A549 (cell line): ENCODE measurements at regions not wholly inside any gene's neighbourhood (a gene's known extent, or its start where the extent isn't known, plus 50 kb on each side); places are given as distances from the start of the nearest gene placed in this dataset.

Experiments used
- ATAC-seq, 2 experiments: fragments of 200-7000 bp in 1 of 2; fragments of >200 bp in 1 of 2; cut with Nextera tagmentation in 1 of 2; cut with Tn5 transposase in 1 of 2; 3 replicates each; pipeline versions ENCODE4 v1.8.0 to v1.9.1; 2018 to 2020; ENCODE audit warnings: mild to moderate bottlenecking in 1 of 2, moderate library complexity in 1 of 2
- CTCF ChIA-PET: fragments of 300-600 bp; sonication (Branson Sonifier 250); formaldehyde crosslinking; extraction: SDS; loops from one replicate; lab custom pipeline; 2021; ENCODE audit warnings: antibody characterized with exemption, inconsistent platforms; lab: Yijun Ruan, JAX
- POLR2A ChIA-PET: fragments of 350-600 bp; formaldehyde crosslinking; extraction: SDS; loops from one replicate; lab custom pipeline; 2021; ENCODE audit warnings: antibody characterized with exemption, inconsistent platforms; lab: Yijun Ruan, JAX
- DNase-seq, 2 experiments: peaks; one replicate each; pipeline versions ENCODE4 v3.0.0 to v3.0.0-alpha.2; 2011 to 2016; ENCODE audit warnings: low read depth in 1 of 2, low spot score in 1 of 2
- FAIRE-seq: peaks from 2 replicates; lab custom pipeline; 2011; peaks lifted over from hg19 to GRCh38; lab: Jason Lieb, UNC
- H3K27ac ChIP-seq, 2 experiments: fragments of >200 bp; sonication (Bioruptor Twin); formaldehyde crosslinking; 3 replicates each; pipeline ENCODE4 v1.5.1; 2016 to 2017
- H3K4me1 ChIP-seq: fragments of >200 bp; sonication (Bioruptor Twin); formaldehyde crosslinking; 3 replicates; pipeline ENCODE4 v1.6.1; 2016
- H3K4me2 ChIP-seq: fragments of >200 bp; sonication (Bioruptor Twin); formaldehyde crosslinking; 3 replicates; pipeline ENCODE4 v1.6.1; 2016
- H3K4me3 ChIP-seq: fragments of >200 bp; sonication (Bioruptor Twin); formaldehyde crosslinking; 3 replicates; pipeline ENCODE4 v1.5.1; 2016
- H3K9me3 ChIP-seq: fragments of >200 bp; sonication (Bioruptor Twin); formaldehyde crosslinking; 3 replicates; pipeline ENCODE4 v1.6.1; 2016
- BHLHE40 ChIP-seq: IDR thresholded peaks from 2 replicates; pipeline ENCODE4 v1.6.1; 2012; ENCODE audit warnings: low read depth, low read length, inconsistent platforms
- CHD4 ChIP-seq: fragments of 200-600 bp; sonication (generic); IDR thresholded peaks from 2 replicates; pipeline ENCODE4 v1.6.1; 2016; ENCODE audit warnings: antibody characterized with exemption, mild to moderate bottlenecking, borderline replicate concordance
- CTCF ChIP-seq: fragments of >200 bp; sonication (Bioruptor Twin); formaldehyde crosslinking; IDR thresholded peaks from 3 replicates; pipeline ENCODE4 v1.5.1; 2016
- EHF ChIP-seq: fragments of 250-450 bp; sonication (Bioruptor Pico); IDR thresholded peaks from 2 replicates; pipeline ENCODE4 v1.5.0; 2020; ENCODE audit warnings: mild to moderate bottlenecking
- EP300 ChIP-seq, 2 experiments: fragments of >200 bp; sonication (Bioruptor Twin); formaldehyde crosslinking; IDR thresholded peaks; 2 replicates in 1 of 2; 3 replicates in 1 of 2; pipeline ENCODE4 v1.6.1; 2016 to 2017
- ESRRA ChIP-seq: fragments of 150-350 bp; IDR thresholded peaks from 2 replicates; pipeline ENCODE4 v1.6.1; 2014; ENCODE audit warnings: mild to moderate bottlenecking, low read length, borderline replicate concordance
- FOSL2 ChIP-seq, 2 experiments: fragments of 450-650 bp in 1 of 2; fragments of >200 bp in 1 of 2; sonication (Bioruptor Twin) in 1 of 2; formaldehyde crosslinking; IDR thresholded peaks; 2 replicates each; pipeline versions ENCODE4 v1.5.0 to v1.6.1; 2016 to 2020; ENCODE audit warnings: mild to moderate bottlenecking in 1 of 2, moderate library complexity in 1 of 2
- FOXS1 ChIP-seq: fragments of 250-450 bp; sonication (Bioruptor Pico); IDR thresholded peaks from 2 replicates; pipeline ENCODE4 v1.5.0; 2020; ENCODE audit warnings: mild to moderate bottlenecking, moderate library complexity
- GATA3 ChIP-seq: IDR thresholded peaks from 2 replicates; pipeline ENCODE4 v1.6.1; 2012; ENCODE audit warnings: borderline replicate concordance
- HDAC2 ChIP-seq: fragments of 200-600 bp; sonication (generic); IDR thresholded peaks from 2 replicates; pipeline ENCODE4 v1.6.1; 2016
- HEYL ChIP-seq: fragments of 250-450 bp; sonication (Bioruptor Pico); IDR thresholded peaks from 2 replicates; pipeline ENCODE4 v1.8.0; 2021; ENCODE audit warnings: mild to moderate bottlenecking, moderate library complexity
- HOXA7 ChIP-seq: fragments of 250-450 bp; sonication (Bioruptor Pico); IDR thresholded peaks from 2 replicates; pipeline ENCODE4 v1.5.0; 2020; ENCODE audit warnings: mild to moderate bottlenecking, moderate library complexity
- JUNB ChIP-seq: fragments of >200 bp; sonication (Bioruptor Twin); formaldehyde crosslinking; IDR thresholded peaks from 2 replicates; pipeline ENCODE4 v1.6.1; 2016
- KDM1A ChIP-seq: fragments of 200-600 bp; sonication (generic); IDR thresholded peaks from 2 replicates; pipeline ENCODE4 v1.6.1; 2016; ENCODE audit warnings: low read depth, mild to moderate bottlenecking
- MAZ ChIP-seq: fragments of 150-350 bp; IDR thresholded peaks from 2 replicates; pipeline ENCODE4 v1.6.1; 2014; ENCODE audit warnings: antibody characterized with exemption, low read depth, low read length, borderline replicate concordance
- MYC ChIP-seq: IDR thresholded peaks from 2 replicates; pipeline ENCODE4 v1.6.1; 2012; ENCODE audit warnings: mild to moderate bottlenecking, inconsistent platforms, low read length, improper control_type of control experiment, borderline replicate concordance
- NPAS2 ChIP-seq: fragments of 250-450 bp; sonication (Bioruptor Pico); IDR thresholded peaks from 2 replicates; pipeline ENCODE4 v1.8.0; 2022; ENCODE audit warnings: mild to moderate bottlenecking, moderate library complexity, borderline replicate concordance
- PHF8 ChIP-seq: fragments of 200-600 bp; sonication (generic); IDR thresholded peaks from 2 replicates; pipeline ENCODE4 v1.6.1; 2016; ENCODE audit warnings: low read depth, mild to moderate bottlenecking, antibody characterized with exemption, moderate library complexity, borderline replicate concordance
- POLR2A ChIP-seq: IDR thresholded peaks from 2 replicates; pipeline ENCODE4 v1.6.1; 2012; ENCODE audit warnings: mild to moderate bottlenecking, low read length
- RAD21 ChIP-seq, 2 experiments: fragments of >200 bp in 1 of 2; sonication (Bioruptor Twin) in 1 of 2; formaldehyde crosslinking in 1 of 2; IDR thresholded peaks in 1 of 2; conservative IDR thresholded peaks in 1 of 2; 2 replicates in 1 of 2; 3 replicates in 1 of 2; pipeline ENCODE4 v1.6.1; 2012 to 2018; ENCODE audit warnings: inconsistent platforms in 1 of 2
- RARB ChIP-seq: fragments of 250-450 bp; sonication (Bioruptor Pico); IDR thresholded peaks from 2 replicates; pipeline ENCODE4 v1.8.0; 2021; ENCODE audit warnings: mild to moderate bottlenecking, moderate library complexity
- RCOR1 ChIP-seq: fragments of 150-350 bp; IDR thresholded peaks from 2 replicates; pipeline ENCODE4 v1.6.1; 2014; ENCODE audit warnings: antibody characterized with exemption, low read length, low read depth
- REST ChIP-seq: fragments of 200-600 bp; sonication (generic); IDR thresholded peaks from 2 replicates; pipeline ENCODE4 v1.6.1; 2016; ENCODE audit warnings: antibody characterized with exemption, mild to moderate bottlenecking, moderate library complexity
- SMC3 ChIP-seq: fragments of >200 bp; sonication (Bioruptor Twin); formaldehyde crosslinking; IDR thresholded peaks from 3 replicates; pipeline ENCODE4 v1.6.1; 2018; ENCODE audit warnings: inconsistent platforms
- ZC3H11A ChIP-seq: fragments of 450-650 bp; IDR thresholded peaks from 2 replicates; pipeline ENCODE4 v1.6.1; 2014; ENCODE audit warnings: antibody characterized with exemption, mild to moderate bottlenecking
- ZNF302 ChIP-seq: fragments of 250-450 bp; sonication (Bioruptor Pico); IDR thresholded peaks from 2 replicates; pipeline ENCODE4 v1.9.0; 2021; ENCODE audit warnings: inconsistent platforms, mild to moderate bottlenecking, moderate library complexity
- WGBS: methylation state at CpG from one replicate; pipeline ENCODE4 v1.1.6; 2017; ENCODE audit errors: missing lambda C conversion rate; 5-methylcytosine and 5-hydroxymethylcytosine counted together
- TF ChIP-seq, protein P1 (sequence below): IDR thresholded peaks from 2 replicates; pipeline ENCODE4 v1.6.1; 2012

DNA sequence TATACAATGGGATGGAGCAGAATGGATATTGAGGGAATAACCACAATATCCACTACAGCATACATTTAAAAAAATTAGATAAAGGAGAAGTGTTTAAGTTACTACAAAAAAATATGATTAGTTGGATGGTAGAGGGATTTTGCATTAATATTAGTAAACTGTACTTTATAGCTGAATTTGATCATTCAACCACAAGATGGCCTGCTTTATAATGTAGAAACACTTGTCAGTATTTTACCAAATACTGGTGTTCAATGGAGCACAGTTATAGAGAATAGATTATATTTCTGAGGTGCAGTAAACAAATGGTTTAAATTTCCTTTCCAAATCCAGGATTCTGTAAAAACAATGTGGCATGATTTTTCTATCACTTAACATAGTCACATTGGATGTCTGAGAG is 818.8 kb upstream of the CHORDC1 start:
- ChIA-PET CTCF (no interaction called here), POLR2A (no interaction called here)
- no peak overlapping the region for H3K4me3 ChIP-seq
- ATAC-seq = no peak
- H3K27ac ChIP-seq = no peak overlapping the region
- peak; percentile 45; the same call in 2 of the 3 replicates for TF ChIP-seq SMC3
- no peak for TF ChIP-seq ZNF302 (CRISPR knock-in tag)
- TF ChIP-seq EHF (CRISPR knock-in tag) = no peak
- no peak for TF ChIP-seq RARB (CRISPR knock-in tag)
- no peak for TF ChIP-seq FOXS1 (CRISPR knock-in tag)
- TF ChIP-seq RAD21 (conservative IDR thresholded peaks at IDR 0.05 in 1 of 2, IDR thresholded peaks at IDR 0.05 in 1 of 2) = peak; percentile 21 to 34; a peak in 1 of 5 replicates
- TF ChIP-seq HDAC2 = no peak
- 0 out of 3 replicates have a peak, but pooled peaks have one; percentile 26 for TF ChIP-seq CTCF
- DNase-seq = no peak
- no peaks in the 10 kb centered on the region for H3K9me3 ChIP-seq
- no peak overlapping the region for H3K4me2 ChIP-seq
- no peaks in the 10 kb centered on the region for H3K4me1 ChIP-seq
- FAIRE-seq = no peak

DNA sequence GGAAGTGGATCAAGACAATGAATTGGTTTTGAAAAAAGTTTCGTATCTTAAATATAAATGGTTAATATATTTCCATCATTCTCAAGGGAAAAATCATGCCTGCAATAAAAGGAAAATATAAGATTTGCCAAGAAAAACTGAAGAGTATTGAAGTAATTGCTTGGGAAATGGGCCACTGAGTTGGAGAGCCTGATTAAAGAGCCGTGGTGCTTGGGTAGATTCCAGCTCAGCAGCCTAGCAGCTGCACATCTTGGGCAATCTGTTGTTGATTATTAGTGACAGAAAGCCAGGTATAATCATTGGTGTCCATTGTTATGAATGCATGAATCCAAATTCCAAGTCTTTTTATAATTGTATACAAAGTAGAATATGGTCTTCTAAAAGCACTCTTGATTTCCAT is 800.9 kb upstream of the CHORDC1 start:
- ATAC-seq (no peak), FAIRE-seq (no peak), DNase-seq (no peak)
- Histone ChIP-seq H3K4me2 (no peak overlapping the region), H3K9me3 (no peaks in the 10 kb centered on the region), H3K4me3 (no peak overlapping the region), H3K27ac (no peak overlapping the region), H3K4me1 (no peaks in the 10 kb centered on the region)
- ChIA-PET POLR2A (no interaction called here), CTCF (no interaction called here)
- WGBS = 61% methylated on average over 2 of the region's 2 CpGs
- TF ChIP-seq NPAS2 (CRISPR knock-in tag) = no peak
- no peak for TF ChIP-seq RAD21 (conservative IDR thresholded peaks at IDR 0.05 in 1 of 2, IDR thresholded peaks at IDR 0.05 in 1 of 2)
- no peak for TF ChIP-seq JUNB
- TF ChIP-seq, protein P1, sequence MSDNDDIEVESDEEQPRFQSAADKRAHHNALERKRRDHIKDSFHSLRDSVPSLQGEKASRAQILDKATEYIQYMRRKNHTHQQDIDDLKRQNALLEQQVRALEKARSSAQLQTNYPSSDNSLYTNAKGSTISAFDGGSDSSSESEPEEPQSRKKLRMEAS = no peak
- TF ChIP-seq PHF8 = no peak
- TF ChIP-seq MAZ = no peak
- TF ChIP-seq ZC3H11A = no peak

GRCh38 chr11:91011503-91011902 is 788.7 kb upstream of the CHORDC1 start:
- Histone ChIP-seq H3K4me3 (no peak overlapping the region), H3K4me2 (no peak overlapping the region), H3K4me1 (no peaks in the 10 kb centered on the region), H3K9me3 (no peaks in the 10 kb centered on the region), H3K27ac (no peak overlapping the region)
- no peak for TF ChIP-seq HOXA7 (CRISPR knock-in tag)
- TF ChIP-seq FOXS1 (CRISPR knock-in tag) = no peak
- no peak for TF ChIP-seq POLR2A
- no peak for TF ChIP-seq GATA3
- no peak for TF ChIP-seq MYC
- TF ChIP-seq RCOR1 = no peak
- no peak for TF ChIP-seq FOSL2 (IDR thresholded peaks at IDR 0.05)
- no peak for TF ChIP-seq FOSL2 (CRISPR knock-in tag; IDR thresholded peaks at IDR 0.05)
- no peak for TF ChIP-seq PHF8
- TF ChIP-seq REST = no peak
- no peak for TF ChIP-seq KDM1A
- TF ChIP-seq CHD4 = no peak
- no peak for TF ChIP-seq BHLHE40
- TF ChIP-seq EP300 (IDR thresholded peaks at IDR 0.05) = no peak
- no peak for TF ChIP-seq ESRRA
- TF ChIP-seq HEYL = no peak
- FAIRE-seq (no peak), ATAC-seq (no peak), DNase-seq (no peak)
- WGBS = 37% methylated on average over 2 of the region's 2 CpGs
- CTCF ChIA-PET = no interaction called here
- POLR2A ChIA-PET = no interaction called here
